DOHH2 (cell line): ENCODE measurements at regions not wholly inside any gene's neighbourhood (a gene's known extent, or its start where the extent isn't known, plus 50 kb on each side); places are given as distances from the start of the nearest gene placed in this dataset.

Source experiments
- CTCF ChIP-seq: fragments of 200-600 bp; sonication (generic); IDR thresholded peaks from one replicate; pipeline ENCODE4 v1.5.1; 2014; ENCODE audit warnings: antibody characterized with exemption, mild to moderate bottlenecking, low read depth, low read length; ENCODE audit not compliant: poor library complexity, severe bottlenecking
- EZH2phosphoT487 ChIP-seq: fragments of 200-600 bp; sonication (generic); IDR thresholded peaks from 2 replicates; pipeline ENCODE4 v1.6.1; 2017; ENCODE audit warnings: borderline replicate concordance, mild to moderate bottlenecking, antibody characterized with exemption, low read length, moderate library complexity, mixed read lengths

GRCh38 chr4:105015750-105016149, 130.9 kb upstream of the TET2 start:
- TF ChIP-seq CTCF (no peak), EZH2phosphoT487 (no peak)
